Right atrium auricular region (tissue), 2 donors: ENCODE measurements at regions not wholly inside any gene's neighbourhood (a gene's known extent, or its start where the extent isn't known, plus 50 kb on each side); places are given as distances from the start of the nearest gene placed in this dataset.

Source experiments
- DNase-seq: peaks from one replicate; pipeline ENCODE4 v3.0.0-alpha.2; 2019; ENCODE audit warnings: low spot score
- H3K27ac ChIP-seq, 2 donors: fragments of 200-600 bp; sonication (generic); 1 replicate in 1 of 2; 2 replicates in 1 of 2; pipeline ENCODE4 v1.5.1; 2016 to 2019
- H3K27me3 ChIP-seq, 2 donors: fragments of 200-600 bp; sonication (generic); one replicate each; pipeline versions ENCODE4 v1.5.1 to v1.6.0; 2017 to 2019
- H3K36me3 ChIP-seq: fragments of 200-600 bp; sonication (generic); one replicate; pipeline ENCODE4 v1.5.1; 2016
- H3K4me1 ChIP-seq, 2 donors: fragments of 200-600 bp; sonication (generic); one replicate each; pipeline versions ENCODE4 v1.5.1 to v1.6.0; 2017 to 2019
- H3K4me3 ChIP-seq, 2 donors: fragments of 200-600 bp; sonication (generic); 1 replicate in 1 of 2; 2 replicates in 1 of 2; pipeline ENCODE4 v1.5.1; 2017 to 2019; ENCODE audit warnings: mild to moderate bottlenecking in 1 of 2, moderate library complexity in 1 of 2
- H3K9me3 ChIP-seq, 2 donors: fragments of 200-600 bp; sonication (generic); one replicate each; pipeline ENCODE4 v1.5.1; 2019
- TF ChIP-seq, protein P1 (sequence below), 2 donors: fragments of 200-600 bp; sonication (generic); IDR thresholded peaks; one replicate each; pipeline ENCODE4 v1.5.1; 2019; ENCODE audit warnings: antibody characterized with exemption in 2 of 2

DNA sequence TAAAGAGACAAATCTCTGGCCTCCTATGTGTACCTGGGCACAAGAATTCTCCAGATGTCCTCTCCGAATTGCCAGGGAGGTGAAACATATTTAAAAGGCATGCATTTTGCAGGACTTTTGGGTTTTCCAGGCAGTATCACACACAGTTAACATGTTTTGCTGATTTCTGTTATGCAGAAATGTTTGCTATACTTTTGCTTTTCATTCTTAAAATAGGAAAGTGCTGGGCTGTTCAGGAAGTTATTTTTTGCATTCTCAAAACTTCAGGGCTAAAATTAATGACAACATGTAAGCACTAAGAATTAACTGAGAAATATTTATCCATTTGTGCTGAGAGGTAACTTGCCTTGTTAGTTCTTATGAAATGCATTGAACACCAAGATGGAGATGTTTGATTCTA lies 390.7 kb upstream of the CTSO start:
- H3K4me1 ChIP-seq, result no peaks in the 10 kb centered on the region
- H3K4me3 ChIP-seq, result no peak overlapping the region
- TF ChIP-seq, protein P1, sequence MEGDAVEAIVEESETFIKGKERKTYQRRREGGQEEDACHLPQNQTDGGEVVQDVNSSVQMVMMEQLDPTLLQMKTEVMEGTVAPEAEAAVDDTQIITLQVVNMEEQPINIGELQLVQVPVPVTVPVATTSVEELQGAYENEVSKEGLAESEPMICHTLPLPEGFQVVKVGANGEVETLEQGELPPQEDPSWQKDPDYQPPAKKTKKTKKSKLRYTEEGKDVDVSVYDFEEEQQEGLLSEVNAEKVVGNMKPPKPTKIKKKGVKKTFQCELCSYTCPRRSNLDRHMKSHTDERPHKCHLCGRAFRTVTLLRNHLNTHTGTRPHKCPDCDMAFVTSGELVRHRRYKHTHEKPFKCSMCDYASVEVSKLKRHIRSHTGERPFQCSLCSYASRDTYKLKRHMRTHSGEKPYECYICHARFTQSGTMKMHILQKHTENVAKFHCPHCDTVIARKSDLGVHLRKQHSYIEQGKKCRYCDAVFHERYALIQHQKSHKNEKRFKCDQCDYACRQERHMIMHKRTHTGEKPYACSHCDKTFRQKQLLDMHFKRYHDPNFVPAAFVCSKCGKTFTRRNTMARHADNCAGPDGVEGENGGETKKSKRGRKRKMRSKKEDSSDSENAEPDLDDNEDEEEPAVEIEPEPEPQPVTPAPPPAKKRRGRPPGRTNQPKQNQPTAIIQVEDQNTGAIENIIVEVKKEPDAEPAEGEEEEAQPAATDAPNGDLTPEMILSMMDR (IDR thresholded peaks at IDR 0.05), result no peak
- H3K9me3 ChIP-seq, result no peaks in the 10 kb centered on the region
- H3K36me3 ChIP-seq, result no peaks in the 10 kb centered on the region
- no peaks in the 10 kb centered on the region for H3K27me3 ChIP-seq
- no peak overlapping the region for H3K27ac ChIP-seq
- DNase-seq, result no peak

DNA sequence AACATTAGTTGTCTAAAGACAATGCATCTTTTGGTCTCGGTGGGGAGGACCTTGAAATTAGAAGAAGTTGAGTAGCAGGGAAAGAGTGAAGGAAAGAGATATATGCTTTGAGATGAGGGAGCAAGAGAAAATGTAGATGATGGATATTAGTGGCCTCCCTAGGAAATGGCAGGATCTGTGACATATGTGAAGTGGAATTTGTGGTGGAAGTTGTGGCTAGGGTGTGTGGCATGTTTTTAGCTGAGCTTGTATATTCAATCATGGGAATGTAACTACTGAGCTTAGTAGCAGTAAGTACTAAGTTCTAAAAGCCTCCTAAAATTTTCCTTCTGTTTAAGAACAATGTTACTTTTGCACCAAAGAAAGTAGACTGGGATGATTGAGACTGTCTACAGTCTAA lies 382.8 kb upstream of the CTSO start:
- TF ChIP-seq, protein P1 (IDR thresholded peaks at IDR 0.05), result no peak
- Histone ChIP-seq H3K4me1 (no peaks in the 10 kb centered on the region), H3K27me3 (no peaks in the 10 kb centered on the region), H3K36me3 (no peaks in the 10 kb centered on the region), H3K27ac (no peak overlapping the region), H3K9me3 (no peaks in the 10 kb centered on the region), H3K4me3 (no peak overlapping the region)
- DNase-seq, result no peak

DNA sequence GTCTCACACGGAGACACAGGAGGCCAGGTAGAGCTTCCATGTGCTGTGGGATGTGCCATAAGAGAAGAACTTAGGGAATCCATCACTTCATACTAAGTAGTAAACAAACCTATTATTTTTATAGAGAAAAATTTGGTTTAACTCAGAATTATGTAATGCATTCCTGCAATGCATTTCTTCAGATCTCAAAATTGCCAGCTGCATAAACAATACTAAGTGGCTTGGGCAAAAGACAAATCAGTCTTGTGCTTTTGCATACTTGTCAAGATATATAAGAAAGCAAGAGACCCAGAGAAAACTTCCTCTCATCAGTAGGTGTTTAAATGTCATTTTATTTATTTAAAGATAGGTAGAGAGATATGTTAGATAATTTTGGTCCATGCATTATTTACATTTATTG lies 382.1 kb upstream of the CTSO start:
- no peak for DNase-seq
- Histone ChIP-seq H3K9me3 (no peaks in the 10 kb centered on the region), H3K27me3 (no peaks in the 10 kb centered on the region), H3K4me3 (no peak overlapping the region), H3K36me3 (no peaks in the 10 kb centered on the region), H3K4me1 (no peaks in the 10 kb centered on the region), H3K27ac (no peak overlapping the region)
- TF ChIP-seq, protein P1 (IDR thresholded peaks at IDR 0.05), result no peak

DNA sequence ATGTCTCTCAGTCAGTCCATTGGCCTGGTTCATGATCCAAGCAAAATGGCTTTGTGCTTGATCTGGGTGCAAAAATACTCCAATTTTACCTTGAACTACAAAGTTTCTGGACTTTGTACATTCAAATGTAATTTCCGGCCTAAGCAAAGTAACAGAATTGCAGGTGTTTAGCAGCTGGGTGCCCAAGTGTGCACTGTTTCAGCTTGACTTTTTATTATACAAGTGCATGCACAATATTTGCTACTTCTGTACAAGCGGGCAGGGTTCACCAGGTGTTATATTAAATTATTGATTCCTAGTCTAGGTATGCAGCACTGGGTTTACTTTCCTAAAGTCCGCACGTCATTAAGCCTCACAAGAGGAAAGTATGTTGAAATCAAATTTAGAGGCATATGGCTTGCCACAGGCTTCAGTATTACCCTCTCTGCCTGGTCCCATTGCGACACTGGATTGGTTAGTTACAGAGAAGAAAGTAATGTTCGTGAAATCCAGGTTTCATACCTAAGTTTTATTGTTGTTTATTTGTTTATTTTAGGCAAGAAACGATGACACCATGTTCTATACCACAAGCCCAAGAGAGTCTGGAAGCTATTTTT lies 376.9 kb upstream of the CTSO start:
- Histone ChIP-seq H3K36me3 (no peaks in the 10 kb centered on the region), H3K4me1 (no peaks in the 10 kb centered on the region), H3K27me3 (no peaks in the 10 kb centered on the region), H3K4me3 (no peak overlapping the region), H3K9me3 (no peaks in the 10 kb centered on the region), H3K27ac (no peak overlapping the region)
- no peak for DNase-seq
- TF ChIP-seq, protein P1 (IDR thresholded peaks at IDR 0.05), result no peak

DNA sequence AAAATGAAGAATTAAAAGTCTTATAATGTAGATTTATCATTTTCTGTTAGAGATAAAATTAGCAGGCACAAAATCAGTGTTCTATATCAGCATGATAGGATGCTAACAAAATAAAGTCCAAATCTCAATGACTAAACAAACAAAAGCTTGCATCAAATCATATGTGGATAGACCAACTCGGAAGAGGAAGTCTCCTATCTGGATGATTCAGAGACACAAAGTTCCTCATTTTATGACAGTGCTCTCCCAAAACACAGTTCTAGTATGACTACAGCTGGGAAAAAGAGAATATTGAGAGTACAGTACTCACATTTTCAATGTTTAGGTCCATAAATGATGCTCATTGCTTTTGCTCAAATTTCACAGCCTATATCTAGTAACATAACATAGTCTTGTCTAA lies 376.1 kb upstream of the CTSO start:
- H3K4me3 ChIP-seq, result no peak overlapping the region
- DNase-seq, result no peak
- TF ChIP-seq, protein P1 (IDR thresholded peaks at IDR 0.05), result no peak
- no peak overlapping the region for H3K27ac ChIP-seq
- H3K36me3 ChIP-seq, result no peaks in the 10 kb centered on the region
- no peaks in the 10 kb centered on the region for H3K4me1 ChIP-seq
- H3K27me3 ChIP-seq, result no peaks in the 10 kb centered on the region
- no peaks in the 10 kb centered on the region for H3K9me3 ChIP-seq

DNA sequence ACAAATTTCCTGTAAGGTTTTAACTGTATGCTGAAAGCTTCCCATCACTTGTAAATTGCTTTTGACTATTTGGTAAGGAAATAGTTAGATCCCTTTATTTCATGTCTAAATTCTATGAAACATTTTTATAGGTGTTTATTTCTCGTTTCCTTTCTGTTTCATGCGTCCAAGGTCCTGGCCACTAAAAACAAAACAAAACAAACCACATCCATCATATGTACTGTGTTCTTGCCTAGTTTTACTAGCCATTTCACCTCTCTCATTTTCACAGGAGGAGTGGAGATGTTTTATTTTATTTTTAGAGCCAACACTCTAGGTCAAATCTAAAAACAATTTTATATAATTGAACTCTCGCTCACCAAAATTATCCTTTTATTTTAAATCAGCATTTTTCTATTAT lies 375.2 kb upstream of the CTSO start:
- Histone ChIP-seq H3K36me3 (no peaks in the 10 kb centered on the region), H3K4me1 (no peaks in the 10 kb centered on the region), H3K4me3 (no peak overlapping the region), H3K9me3 (no peaks in the 10 kb centered on the region), H3K27me3 (no peaks in the 10 kb centered on the region), H3K27ac (no peak overlapping the region)
- TF ChIP-seq, protein P1 (IDR thresholded peaks at IDR 0.05), result no peak
- DNase-seq, result no peak
